IMR-90 (cell line): ENCODE measurements at regions not wholly inside any gene's neighbourhood (a gene's known extent, or its start where the extent isn't known, plus 50 kb on each side); places are given as distances from the start of the nearest gene placed in this dataset.

Source experiments
- ATAC-seq: fragments of 200-7000 bp; cut with Tn5 transposase; 2 replicates; pipeline ENCODE4 v1.9.1; 2020; ENCODE audit warnings: low read depth, mild to moderate bottlenecking, moderate library complexity
- BruUV-seq: library from RNA; stranded (reverse); fragments of 400-500 nt; replicated peaks from 2 replicates; lab custom pipeline; 2021; lab: Mats Ljungman, UMichigan
- CTCF ChIA-PET: fragments of 300-600 bp; formaldehyde crosslinking; extraction: SDS; loops from one replicate; lab custom pipeline; 2021; ENCODE audit warnings: antibody characterized with exemption; lab: Yijun Ruan, JAX
- POLR2A ChIA-PET: fragments of 300-600 bp; sonication (Branson Sonifier 250); formaldehyde crosslinking; loops from one replicate; lab custom pipeline; 2022; ENCODE audit warnings: antibody characterized with exemption; ENCODE audit not compliant: unreplicated experiment; lab: Charles Lee
- DNase-seq: peaks from one replicate; pipeline ENCODE4 v3.0.0; 2013
- H2AFZ ChIP-seq: replicated peaks from 2 replicates; pipeline ENCODE3; 2013; ENCODE audit warnings: low read length, mild to moderate bottlenecking; ENCODE audit not compliant: poor library complexity
- H2AK5ac ChIP-seq: 2 replicates; pipeline ENCODE4 v1.6.1; 2013; ENCODE audit warnings: low read depth, low read length, inconsistent platforms
- H2AK9ac ChIP-seq: replicated peaks from 2 replicates; pipeline ENCODE3; 2013; ENCODE audit warnings: mild to moderate bottlenecking, low read depth, low read length, moderate library complexity; ENCODE audit not compliant: poor library complexity
- H2BK120ac ChIP-seq: 2 replicates; pipeline ENCODE4 v1.6.1; 2013; ENCODE audit warnings: low read depth, low read length, inconsistent platforms
- H2BK15ac ChIP-seq: 3 replicates; pipeline ENCODE4 v1.6.1; 2013; ENCODE audit warnings: low read depth, low read length, inconsistent platforms
- H2BK20ac ChIP-seq: 2 replicates; pipeline ENCODE4 v1.6.1; 2013; ENCODE audit warnings: low read depth, mild to moderate bottlenecking, inconsistent platforms, low read length, moderate library complexity
- H2BK5ac ChIP-seq: 2 replicates; pipeline ENCODE4 v1.6.1; 2013; ENCODE audit warnings: mild to moderate bottlenecking, low read depth, low read length, inconsistent platforms; ENCODE audit not compliant: poor library complexity, severe bottlenecking
- H3K14ac ChIP-seq: replicated peaks from 2 replicates; pipeline ENCODE4 v1.6.1; 2013; ENCODE audit warnings: low read depth, low read length, inconsistent platforms
- H3K18ac ChIP-seq: 2 replicates; pipeline ENCODE4 v1.6.1; 2013; ENCODE audit warnings: low read depth, low read length, control low read depth
- H3K23ac ChIP-seq: 2 replicates; pipeline ENCODE4 v1.6.1; 2013; ENCODE audit warnings: low read depth, low read length, inconsistent platforms
- H3K27ac ChIP-seq: 2 replicates; pipeline ENCODE4 v1.5.1; 2013; ENCODE audit warnings: mild to moderate bottlenecking, control low read depth, low read length; ENCODE audit not compliant: insufficient read depth
- H3K27me3 ChIP-seq: 2 replicates; pipeline ENCODE4 v1.6.1; 2013; ENCODE audit warnings: low read length; ENCODE audit not compliant: control insufficient read depth, insufficient read depth
- H3K36me3 ChIP-seq: 2 replicates; pipeline ENCODE4 v1.6.1; 2013; ENCODE audit warnings: low read length, mixed read lengths; ENCODE audit not compliant: control insufficient read depth, insufficient read depth
- H3K4ac ChIP-seq: 2 replicates; pipeline ENCODE4 v1.6.1; 2013; ENCODE audit warnings: low read depth, low read length, inconsistent platforms
- H3K4me1 ChIP-seq: 2 replicates; pipeline ENCODE4 v1.6.1; 2013; ENCODE audit warnings: low read length, mixed read lengths; ENCODE audit not compliant: control insufficient read depth, insufficient read depth
- H3K4me2 ChIP-seq: 2 replicates; pipeline ENCODE4 v1.6.1; 2013; ENCODE audit warnings: low read depth, mild to moderate bottlenecking, control low read depth, low read length, moderate library complexity
- H3K4me3 ChIP-seq: 2 replicates; pipeline ENCODE4 v1.5.1; 2013; ENCODE audit warnings: low read depth, mild to moderate bottlenecking, control low read depth, low read length, moderate library complexity; ENCODE audit not compliant: insufficient read depth
- H3K56ac ChIP-seq: 2 replicates; pipeline ENCODE4 v1.6.1; 2013; ENCODE audit warnings: low read length, inconsistent platforms; ENCODE audit not compliant: insufficient read depth; ENCODE audit errors: extremely low read depth
- H3K79me1 ChIP-seq, 2 experiments: 2 replicates each; pipeline ENCODE4 v1.6.1; 2013; ENCODE audit warnings: low read length in 2 of 2, inconsistent platforms in 1 of 2, low read depth in 1 of 2
- H3K9ac ChIP-seq: 2 replicates; pipeline ENCODE4 v1.6.1; 2013; ENCODE audit warnings: low read depth, low read length, control low read depth
- H3K9me1 ChIP-seq: 2 replicates; pipeline ENCODE4 v1.6.1; 2013; ENCODE audit warnings: low read length, inconsistent platforms; ENCODE audit not compliant: insufficient read depth
- H3K9me3 ChIP-seq: 2 replicates; pipeline ENCODE4 v1.6.1; 2013; ENCODE audit warnings: low read length; ENCODE audit not compliant: control insufficient read depth, insufficient read depth
- H4K20me1 ChIP-seq: 2 replicates; pipeline ENCODE4 v1.6.1; 2013; ENCODE audit warnings: low read length, inconsistent platforms; ENCODE audit not compliant: insufficient read depth
- H4K5ac ChIP-seq: 2 replicates; pipeline ENCODE4 v1.6.1; 2013; ENCODE audit warnings: mild to moderate bottlenecking, low read depth, low read length, control low read depth
- H4K8ac ChIP-seq, 2 experiments: 2 replicates each; pipeline ENCODE4 v1.6.1; 2013; ENCODE audit warnings: low read depth in 2 of 2, low read length in 2 of 2, control low read depth in 1 of 2, inconsistent platforms in 1 of 2
- H4K91ac ChIP-seq: 2 replicates; pipeline ENCODE4 v1.6.1; 2013; ENCODE audit warnings: low read depth, low read length, inconsistent platforms; ENCODE audit not compliant: insufficient read depth
- BHLHE40 ChIP-seq: fragments of 150-350 bp; IDR thresholded peaks from 2 replicates; pipeline ENCODE4 v1.6.1; 2016; ENCODE audit warnings: mild to moderate bottlenecking, low read depth, low read length
- NFE2L2 ChIP-seq: fragments of 150-350 bp; IDR thresholded peaks from 2 replicates; pipeline ENCODE4 v1.6.1; 2016; ENCODE audit warnings: low read depth, mild to moderate bottlenecking, low read length
- POLR2A ChIP-seq: IDR thresholded peaks from 2 replicates; pipeline ENCODE4 v1.6.1; 2012; ENCODE audit warnings: mild to moderate bottlenecking, low read depth, low read length
- RAD21 ChIP-seq: IDR thresholded peaks from 2 replicates; pipeline ENCODE4 v1.6.1; 2012; ENCODE audit warnings: low read length, improper control_type of control experiment
- WGBS, 2 experiments: methylation state at CpG; one replicate each; pipeline versions ENCODE4 v1.1.5 to v1.1.7; 2013; ENCODE audit warnings: missing lambda C conversion rate in 2 of 2; ENCODE audit not compliant: insufficient read length in 1 of 2; ENCODE audit errors: extremely low coverage in 2 of 2; 5-methylcytosine and 5-hydroxymethylcytosine counted together
- dilution Hi-C: fragments of 300-500 bp; cut with HindIII; formaldehyde crosslinking; loops from one replicate; pipeline ENCODE4 v1.14.3; 2018; ENCODE audit warnings: low sequenced_read_pairs; ENCODE audit not compliant: unreplicated experiment
- in situ Hi-C: fragments of 300-500 bp; cut with MboI; formaldehyde crosslinking; loops from 3 replicates; pipeline ENCODE4 v1.14.3; 2019; ENCODE audit warnings: low sequenced_read_pairs, inconsistent platforms, mixed read lengths
- intact Hi-C: fragments of 100-400 bp; cut with micrococcal nuclease; formaldehyde crosslinking; loops from 2 replicates; pipeline ENCODE4 v1.10.0; 2022
- TF ChIP-seq, protein P1 (sequence below): fragments of 150-350 bp; IDR thresholded peaks from 2 replicates; pipeline ENCODE4 v1.6.1; 2016; ENCODE audit warnings: low read depth, mild to moderate bottlenecking, low read length, moderate library complexity, borderline replicate concordance

DNA sequence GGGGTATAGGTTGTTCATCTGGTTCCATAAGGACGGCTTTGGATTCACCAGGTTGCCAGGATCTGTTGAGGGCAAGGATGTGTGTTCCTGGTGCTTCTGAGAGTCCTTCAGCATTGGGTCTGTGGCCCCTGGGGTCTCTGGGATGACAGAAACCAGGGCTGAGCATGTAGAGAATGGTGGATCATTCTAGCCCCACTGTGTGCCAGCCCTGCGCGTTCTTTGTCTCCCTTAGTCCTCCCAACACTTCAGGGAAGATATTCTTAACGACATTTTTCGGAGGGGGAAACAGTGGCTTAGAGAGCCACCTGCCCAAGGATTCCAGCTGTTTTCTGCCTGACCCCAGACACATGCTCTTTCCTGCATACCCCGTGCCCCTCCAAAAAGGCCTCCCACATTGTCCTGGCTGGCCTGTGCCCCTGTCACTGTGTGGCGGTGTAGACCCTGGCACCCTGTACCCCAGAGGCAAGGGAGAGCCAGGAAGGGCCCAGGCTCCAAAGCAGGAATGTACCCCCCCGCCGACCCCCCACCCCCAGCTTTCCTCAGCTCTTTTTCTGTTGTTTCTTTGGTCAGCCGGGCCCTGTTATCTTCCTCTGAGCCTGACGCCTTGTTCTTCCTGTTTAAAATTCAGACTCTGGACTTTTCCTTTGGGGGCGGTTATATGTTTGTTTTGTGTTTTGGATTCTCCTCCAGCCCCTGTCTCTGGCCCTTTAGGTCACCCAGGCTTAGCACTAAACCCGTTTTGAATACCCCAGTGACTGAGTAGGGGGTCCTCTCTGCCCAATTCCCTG is 57.8 kb upstream of the SMAD6 start:
- peak; percentile 51 for ATAC-seq

More for the DNA sequence above, 57.8 kb upstream of the SMAD6 start:
- H3K27me3 ChIP-seq: no peaks in the 10 kb centered on the region
- peak overlapping the region; percentile 92 for H2AFZ ChIP-seq
- H3K27ac ChIP-seq: peak overlapping the region; percentile 19
- peak overlapping the region; percentile 91 for H3K18ac ChIP-seq
- peak overlapping the region; percentile 25; the same call in 1 of the 2 replicates for H3K9ac ChIP-seq
- no peaks in the 10 kb centered on the region for H3K9me3 ChIP-seq
- H3K79me1 ChIP-seq: no peaks in the 10 kb centered on the region; a peak in 1 of 4 replicates
- H2BK15ac ChIP-seq: peak overlapping the region; percentile 78; the same call in 2 of the 3 replicates
- H4K91ac ChIP-seq: peak overlapping the region; percentile 79
- dilution Hi-C loops (no loop called here), intact Hi-C loops (no loop called here), in situ Hi-C loops (no loop called here)
- H2BK5ac ChIP-seq: peak overlapping the region; percentile 85
- H2BK120ac ChIP-seq: peak overlapping the region; percentile 86
- peak overlapping the region; percentile 70 to 93 for H4K8ac ChIP-seq
- H3K14ac ChIP-seq: peak overlapping the region; percentile 74
- H4K5ac ChIP-seq: peak overlapping the region; percentile 98
- no peak overlapping the region for H3K4me3 ChIP-seq
- H2AK5ac ChIP-seq: peak overlapping the region; percentile 83; the same call in 1 of the 2 replicates
- no peaks in the 10 kb centered on the region; the same call in 1 of the 2 replicates for H3K9me1 ChIP-seq
- DNase-seq: no peak
- peak overlapping the region; percentile 8; the same call in 1 of the 2 replicates for H3K23ac ChIP-seq
- 60% methylated on average over 1 of the region's 13 CpGs; no CpG with 5 or more reads in 1 of the 2 experiments for WGBS, 2 experiments
- H3K4me2 ChIP-seq: peak overlapping the region; percentile 30; the same call in 1 of the 2 replicates
- ChIA-PET CTCF (no interaction called here), POLR2A (no interaction called here)
- H4K20me1 ChIP-seq: no peaks in the 10 kb centered on the region
- no peaks in the 10 kb centered on the region for H3K36me3 ChIP-seq
- peak overlapping the region; percentile 39 for H2AK9ac ChIP-seq
- H3K56ac ChIP-seq: no peak overlapping the region
- H3K4me1 ChIP-seq: peaks cover 10% of the 10 kb centered on the region
- H3K4ac ChIP-seq: peak overlapping the region; percentile 89
- BruUV-seq: no TSS peak
- no peak for TF ChIP-seq POLR2A
- TF ChIP-seq NFE2L2: no peak
- TF ChIP-seq, protein P1, sequence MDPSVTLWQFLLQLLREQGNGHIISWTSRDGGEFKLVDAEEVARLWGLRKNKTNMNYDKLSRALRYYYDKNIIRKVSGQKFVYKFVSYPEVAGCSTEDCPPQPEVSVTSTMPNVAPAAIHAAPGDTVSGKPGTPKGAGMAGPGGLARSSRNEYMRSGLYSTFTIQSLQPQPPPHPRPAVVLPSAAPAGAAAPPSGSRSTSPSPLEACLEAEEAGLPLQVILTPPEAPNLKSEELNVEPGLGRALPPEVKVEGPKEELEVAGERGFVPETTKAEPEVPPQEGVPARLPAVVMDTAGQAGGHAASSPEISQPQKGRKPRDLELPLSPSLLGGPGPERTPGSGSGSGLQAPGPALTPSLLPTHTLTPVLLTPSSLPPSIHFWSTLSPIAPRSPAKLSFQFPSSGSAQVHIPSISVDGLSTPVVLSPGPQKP: no peak
- TF ChIP-seq RAD21: no peak
- TF ChIP-seq BHLHE40: no peak
- H2BK20ac ChIP-seq: peak overlapping the region; percentile 52
